Heart left ventricle (tissue), 13 donors: ENCODE measurements at regions not wholly inside any gene's neighbourhood (a gene's known extent, or its start where the extent isn't known, plus 50 kb on each side); places are given as distances from the start of the nearest gene placed in this dataset.

Experiments used
- POLR2A ChIP-seq, 2 donors: fragments of 450-650 bp; IDR thresholded peaks; one replicate each; pipeline ENCODE4 v1.6.1; 2017; ENCODE audit warnings: antibody characterized with exemption in 2 of 2, mild to moderate bottlenecking in 2 of 2, moderate library complexity in 2 of 2
- TF ChIP-seq, protein P1 (sequence below), 12 donors: fragments of 200-600 bp; sonication (generic) in 4 of 12; IDR thresholded peaks; one replicate each; pipeline versions ENCODE4 v1.5.0 to v1.8.0; 2018 to 2022; ENCODE audit warnings: antibody characterized with exemption in 12 of 12, mild to moderate bottlenecking in 5 of 12
- donor health status: ischemic (EF 13 %, LVEDD 7.1; RV severe dilation, severe dysfunction).
- donor health status: DM: no; HTN: yes; CAD: no.
- donor health status: DM: no; HTN: no; CAD: no.
- donor health status: ischemic (EF 25% LVEDD 6.9; RV normal size, moderate dysfunction).
- donor health status: ischemic (EF 25% LVEDD 5.7; RV mildly dilated, moderate dysfunction).
- donor health status: ischemic (EF 35%, LVEDD 5.7; RV mildly dilated, moderate dysfunction).
- donor health status: nonischemic (EF 11% LVEDD 7.7; RV severe dilation, severe dysfunction).
- donor health status: DM: yes; HTN: yes; CAD: no.
- donor health status: PGD.
- donor health status: ischemic (EF 29% LVEDD 5.4; RV normal size, mild dysfunction).
- donor health status: nonischemic (EF 23%, LVEDD 6.1; RV moderate dilation, normal function).

GRCh38 chr20:50259705-50260478, 69.3 kb downstream of the CEBPB start:
- TF ChIP-seq, protein P1, sequence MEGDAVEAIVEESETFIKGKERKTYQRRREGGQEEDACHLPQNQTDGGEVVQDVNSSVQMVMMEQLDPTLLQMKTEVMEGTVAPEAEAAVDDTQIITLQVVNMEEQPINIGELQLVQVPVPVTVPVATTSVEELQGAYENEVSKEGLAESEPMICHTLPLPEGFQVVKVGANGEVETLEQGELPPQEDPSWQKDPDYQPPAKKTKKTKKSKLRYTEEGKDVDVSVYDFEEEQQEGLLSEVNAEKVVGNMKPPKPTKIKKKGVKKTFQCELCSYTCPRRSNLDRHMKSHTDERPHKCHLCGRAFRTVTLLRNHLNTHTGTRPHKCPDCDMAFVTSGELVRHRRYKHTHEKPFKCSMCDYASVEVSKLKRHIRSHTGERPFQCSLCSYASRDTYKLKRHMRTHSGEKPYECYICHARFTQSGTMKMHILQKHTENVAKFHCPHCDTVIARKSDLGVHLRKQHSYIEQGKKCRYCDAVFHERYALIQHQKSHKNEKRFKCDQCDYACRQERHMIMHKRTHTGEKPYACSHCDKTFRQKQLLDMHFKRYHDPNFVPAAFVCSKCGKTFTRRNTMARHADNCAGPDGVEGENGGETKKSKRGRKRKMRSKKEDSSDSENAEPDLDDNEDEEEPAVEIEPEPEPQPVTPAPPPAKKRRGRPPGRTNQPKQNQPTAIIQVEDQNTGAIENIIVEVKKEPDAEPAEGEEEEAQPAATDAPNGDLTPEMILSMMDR (IDR thresholded peaks at IDR 0.05): no peak
- TF ChIP-seq POLR2A (IDR thresholded peaks at IDR 0.05): no peak
